CD4-positive, alpha-beta T cell treated with Interleukin-21 for 1 hour (primary cell): ENCODE measurements at regions not wholly inside any gene's neighbourhood (a gene's known extent, or its start where the extent isn't known, plus 50 kb on each side); places are given as distances from the start of the nearest gene placed in this dataset.
"Not testable (repeated sequence)": the region's sequence is repeated elsewhere in the genome, so short reads cannot be mapped to it uniquely, and the experiment has no call there.

Experiments
- DNase-seq: peaks from one replicate; pipeline ENCODE4 v3.0.0-alpha.2; 2020

GRCh38 chr11:10996678-10997077, 138.8 kb upstream of the ZBED5 start:
- DNase-seq: no peak

- no peak for DNase-seq
These were observed 135.8 kb upstream of the ZBED5 start for GRCh38 chr11:10993640-10994039.

GRCh38 chr11:10993186-10993585, 135.3 kb upstream of the ZBED5 start:
- no peak for DNase-seq

GRCh38 chr11:10991393-10991792, 133.5 kb upstream of the ZBED5 start:
- no peak for DNase-seq

GRCh38 chr11:10990637-10991193, 132.9 kb upstream of the ZBED5 start:
- no peak for DNase-seq

GRCh38 chr11:10990160-10990559, 132.3 kb upstream of the ZBED5 start:
- DNase-seq: no peak

- DNase-seq: no peak
These were observed 128.2 kb upstream of the ZBED5 start for GRCh38 chr11:10986006-10986405.

GRCh38 chr11:10984742-10985141, 126.9 kb upstream of the ZBED5 start:
- DNase-seq: no peak

GRCh38 chr11:10984250-10984649, 126.4 kb upstream of the ZBED5 start:
- no peak for DNase-seq

GRCh38 chr11:10982704-10983510, 125.1 kb upstream of the ZBED5 start:
- no peak for DNase-seq

GRCh38 chr11:10979529-10979928, 121.7 kb upstream of the ZBED5 start:
- peak; percentile 2 for DNase-seq

GRCh38 chr11:10978198-10978597, 120.3 kb upstream of the ZBED5 start:
- no peak for DNase-seq

- DNase-seq: no peak
These were observed 117.5 kb upstream of the ZBED5 start for GRCh38 chr11:10975287-10975721.

- DNase-seq: no peak
These were observed 115.6 kb upstream of the ZBED5 start for GRCh38 chr11:10973416-10973815.

- no peak for DNase-seq
These were observed 113.1 kb upstream of the ZBED5 start for GRCh38 chr11:10970926-10971325.

GRCh38 chr11:10969387-10969786, 111.5 kb upstream of the ZBED5 start:
- DNase-seq: no peak

- not testable (repeated sequence) for DNase-seq
These were observed 99.0 kb upstream of the ZBED5 start for GRCh38 chr11:10956884-10957283.

GRCh38 chr11:10955616-10956015, 97.8 kb upstream of the ZBED5 start:
- no peak for DNase-seq

- no peak for DNase-seq
These were observed 96.3 kb upstream of the ZBED5 start for GRCh38 chr11:10954184-10954583.

GRCh38 chr11:10952872-10953271, 95.0 kb upstream of the ZBED5 start:
- no peak for DNase-seq

GRCh38 chr11:10947935-10948334, 90.1 kb upstream of the ZBED5 start:
- not testable (repeated sequence) for DNase-seq

- no peak for DNase-seq
These were observed 88.2 kb upstream of the ZBED5 start for GRCh38 chr11:10946072-10946471.

GRCh38 chr11:10945196-10945595, 87.3 kb upstream of the ZBED5 start:
- DNase-seq: no peak

- DNase-seq: no peak
These were observed 86.1 kb upstream of the ZBED5 start for GRCh38 chr11:10943968-10944367.

- DNase-seq: no peak
These were observed 84.8 kb upstream of the ZBED5 start for GRCh38 chr11:10942620-10943019.
